NCI-H748 treated with DMSO at 0.1 percent for 48 hours (cell line): ENCODE measurements at regions not wholly inside any gene's neighbourhood (a gene's known extent, or its start where the extent isn't known, plus 50 kb on each side); places are given as distances from the start of the nearest gene placed in this dataset.
A peak's percentile ranks its signal among the peaks of the same experiment; 100 is the strongest.
"Not testable (repeated sequence)": the region's sequence is repeated elsewhere in the genome, so short reads cannot be mapped to it uniquely, and the experiment has no call there.

Source experiments
- DNase-seq: peaks from one replicate; lab custom pipeline; 2025; lab: John Stamatoyannopoulos, UW

- no peak for DNase-seq
Observed at GRCh38 chr6:128736780-128737179, 146.2 kb upstream of the LAMA2 start.

GRCh38 chr6:128731249-128732165 is 151.4 kb upstream of the LAMA2 start:
- peak; percentile 68 for DNase-seq

GRCh38 chr6:128727500-128727899 is 155.4 kb upstream of the LAMA2 start:
- DNase-seq: no peak

- no peak for DNase-seq
Observed at GRCh38 chr6:128725271-128726233, 157.4 kb upstream of the LAMA2 start.

- no peak for DNase-seq
Observed at GRCh38 chr6:128724738-128725137, 158.2 kb upstream of the LAMA2 start.

DNA sequence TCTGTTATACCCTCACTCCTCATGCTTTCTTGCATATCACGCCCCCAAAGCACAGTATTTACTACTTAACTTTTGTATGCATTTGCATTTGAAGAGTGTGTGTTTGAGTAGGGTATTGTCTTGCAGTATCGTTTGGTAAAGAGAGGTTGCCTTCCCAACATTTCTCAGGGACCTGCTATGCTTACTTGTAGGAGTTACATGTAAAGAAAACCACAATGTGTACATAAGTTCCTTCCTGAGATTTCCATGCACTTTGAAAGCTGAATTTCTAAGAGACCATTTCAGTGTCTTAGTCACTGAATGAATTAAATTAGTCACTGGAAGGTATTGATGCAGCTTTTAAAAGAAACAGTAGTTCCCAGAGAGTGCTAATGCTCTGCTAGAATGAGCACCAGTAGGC is 159.3 kb upstream of the LAMA2 start:
- no peak for DNase-seq

- no peak for DNase-seq
Observed at GRCh38 chr6:128720891-128721290, 162.0 kb upstream of the LAMA2 start.

DNA sequence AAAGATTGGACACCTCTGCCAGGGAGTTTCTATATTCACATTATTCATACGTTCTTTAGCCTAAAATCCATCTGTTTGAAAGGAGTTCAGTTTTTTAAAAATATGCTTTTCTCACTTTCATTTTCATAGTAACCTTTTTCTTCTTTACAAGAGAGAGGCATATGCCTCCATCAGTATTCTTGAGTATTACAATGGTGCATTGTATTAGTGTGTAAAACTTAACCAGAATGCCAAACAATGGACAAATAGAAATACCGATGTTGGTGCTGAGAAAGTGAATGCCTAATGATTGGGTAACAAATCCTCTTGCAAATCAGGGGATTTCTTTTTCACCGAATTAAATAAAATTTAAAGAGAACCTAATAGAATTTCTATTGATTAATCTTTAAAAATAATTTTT is 163.2 kb upstream of the LAMA2 start:
- DNase-seq: no peak

- no peak for DNase-seq
Observed at GRCh38 chr6:128713461-128713860, 169.5 kb upstream of the LAMA2 start.

DNA sequence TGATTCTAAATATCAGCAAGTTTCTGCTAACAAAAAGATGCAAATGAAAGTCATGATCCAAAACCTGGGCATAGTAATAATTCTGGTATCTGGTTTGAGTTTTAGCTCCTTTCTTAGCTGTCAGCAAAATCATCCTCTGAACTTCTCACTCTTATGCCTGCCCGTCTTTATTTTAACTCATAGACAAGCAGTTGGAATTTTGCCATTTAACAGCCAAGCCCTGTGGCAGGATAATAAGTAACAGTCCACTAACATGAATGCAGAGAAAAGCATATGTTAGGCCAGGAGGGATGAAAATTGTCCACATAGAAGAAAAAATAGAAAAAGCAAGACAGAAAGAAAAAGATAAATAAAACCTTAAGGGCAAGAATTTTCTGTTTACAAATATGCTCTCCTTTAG is 170.0 kb upstream of the LAMA2 start:
- DNase-seq: no peak

- DNase-seq: no peak
Observed at GRCh38 chr6:128711149-128711548, 171.8 kb upstream of the LAMA2 start.

- DNase-seq: no peak
Observed at GRCh38 chr6:128710315-128710714, 172.6 kb upstream of the LAMA2 start.

DNA sequence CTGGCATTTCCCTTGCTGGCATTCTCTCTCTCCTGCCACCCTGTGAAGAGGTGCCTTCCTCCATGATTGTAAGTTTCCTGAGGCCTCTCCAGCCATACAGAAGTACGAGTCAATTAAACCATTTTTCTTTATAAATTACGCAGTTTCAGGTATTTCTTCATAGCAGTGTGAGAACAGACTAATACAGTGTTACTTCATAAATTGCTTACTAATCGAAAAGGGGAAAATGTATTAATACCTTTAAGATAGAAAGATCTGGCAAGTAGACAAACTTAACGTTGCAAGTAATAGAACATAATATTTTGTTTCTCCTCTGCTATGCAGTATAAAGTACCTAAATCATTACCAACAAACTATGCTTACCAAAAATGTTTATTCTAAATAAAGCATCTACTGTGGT is 178.3 kb upstream of the LAMA2 start:
- DNase-seq: no peak

DNA sequence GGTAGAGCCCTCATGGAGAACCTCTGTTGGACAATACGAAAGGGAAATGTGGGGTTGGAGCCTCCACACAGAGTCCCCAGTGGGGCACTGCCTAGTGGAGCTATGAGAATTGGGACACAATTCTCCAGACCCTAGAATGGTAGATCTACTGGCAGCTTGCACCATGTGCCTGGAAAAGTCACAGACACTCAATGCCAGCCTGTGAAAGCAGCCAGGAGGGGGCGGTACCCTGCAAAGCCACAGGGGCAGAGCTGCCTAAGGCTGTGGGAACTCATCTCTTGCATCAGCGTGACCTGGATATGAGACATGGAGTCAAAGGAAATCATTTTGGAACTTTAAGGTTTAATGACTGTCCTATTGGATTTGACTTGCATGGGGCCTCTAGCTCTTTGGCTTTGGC is 179.1 kb upstream of the LAMA2 start:
- not testable (repeated sequence) for DNase-seq

GRCh38 chr6:128696691-128697689 is 176.6 kb upstream of the PTPRK start:
- DNase-seq: no peak

DNA sequence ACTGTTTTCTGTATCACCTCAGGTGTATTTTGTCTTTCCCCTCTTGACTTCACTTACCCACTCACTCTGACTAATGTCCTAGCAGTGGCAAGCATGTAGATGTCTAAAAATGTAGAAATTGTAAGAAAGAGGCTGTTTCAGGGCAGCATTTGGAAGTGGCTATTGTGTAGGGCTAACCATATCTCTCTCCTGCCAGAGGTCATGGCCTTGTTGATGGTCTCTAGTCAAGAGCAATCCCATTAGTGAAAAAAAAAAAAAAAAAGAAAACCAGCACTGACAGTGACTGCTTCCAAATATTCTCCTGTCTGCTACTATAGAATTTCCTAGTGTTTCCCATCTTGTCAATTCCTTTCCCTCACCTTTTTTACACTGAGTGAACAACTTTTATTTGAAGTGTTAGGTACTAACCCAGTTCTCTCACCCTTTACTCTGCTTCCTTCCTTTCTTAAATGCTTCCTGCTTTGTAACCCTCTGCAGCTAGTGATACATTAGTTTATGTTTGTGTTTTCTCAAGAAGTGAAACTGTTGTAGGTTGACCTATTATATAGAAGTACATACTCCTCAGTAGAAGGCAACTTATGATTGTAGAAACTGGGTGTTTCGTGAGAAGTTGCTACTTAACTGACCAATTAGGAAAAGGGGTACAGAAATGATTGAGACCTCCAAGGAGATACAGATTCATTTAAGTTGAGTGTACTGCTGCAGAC is 174.1 kb upstream of the PTPRK start:
- no peak for DNase-seq

DNA sequence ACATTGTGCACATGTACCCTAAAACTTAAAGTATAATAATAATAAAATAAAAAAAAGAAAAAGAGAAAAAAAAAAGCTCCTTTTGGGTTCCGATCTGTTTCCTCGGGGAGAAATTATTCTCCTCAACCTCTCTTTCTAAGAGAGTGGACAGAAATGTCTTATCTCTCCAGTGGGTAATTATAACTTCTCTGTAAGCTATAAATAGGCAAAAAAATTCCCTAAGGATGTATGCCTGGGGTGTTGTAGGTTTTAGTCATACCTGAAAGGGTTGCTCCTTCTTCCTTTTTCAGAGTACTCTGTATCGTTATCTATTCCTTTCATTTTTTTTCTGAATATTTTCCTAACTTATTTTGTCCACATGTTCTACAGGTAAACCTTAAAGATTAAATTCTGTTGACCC is 169.7 kb upstream of the PTPRK start:
- no peak for DNase-seq

GRCh38 chr6:128686084-128686483 is 165.7 kb upstream of the PTPRK start:
- DNase-seq: no peak

DNA sequence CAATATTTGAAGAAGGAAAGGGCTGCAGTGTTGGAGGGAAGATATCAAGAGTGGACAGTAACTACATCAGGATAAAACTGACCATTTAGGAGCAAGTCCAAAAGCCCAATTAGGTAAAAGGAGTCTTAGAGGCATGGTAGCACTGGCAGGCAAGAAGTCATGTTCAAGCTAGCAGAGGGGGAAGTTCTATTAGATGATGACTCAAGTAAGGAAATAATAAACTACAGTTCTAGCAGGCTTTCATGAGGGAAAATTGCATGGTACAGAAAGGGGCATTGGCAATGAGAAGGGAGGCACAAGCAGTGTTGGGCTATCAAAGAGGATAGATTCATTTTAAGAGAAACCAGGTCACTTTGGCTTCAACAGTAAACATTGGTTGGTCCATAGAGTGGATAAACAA is 156.1 kb upstream of the PTPRK start:
- DNase-seq: no peak

GRCh38 chr6:128672023-128672422 is 151.6 kb upstream of the PTPRK start:
- DNase-seq: no peak

DNA sequence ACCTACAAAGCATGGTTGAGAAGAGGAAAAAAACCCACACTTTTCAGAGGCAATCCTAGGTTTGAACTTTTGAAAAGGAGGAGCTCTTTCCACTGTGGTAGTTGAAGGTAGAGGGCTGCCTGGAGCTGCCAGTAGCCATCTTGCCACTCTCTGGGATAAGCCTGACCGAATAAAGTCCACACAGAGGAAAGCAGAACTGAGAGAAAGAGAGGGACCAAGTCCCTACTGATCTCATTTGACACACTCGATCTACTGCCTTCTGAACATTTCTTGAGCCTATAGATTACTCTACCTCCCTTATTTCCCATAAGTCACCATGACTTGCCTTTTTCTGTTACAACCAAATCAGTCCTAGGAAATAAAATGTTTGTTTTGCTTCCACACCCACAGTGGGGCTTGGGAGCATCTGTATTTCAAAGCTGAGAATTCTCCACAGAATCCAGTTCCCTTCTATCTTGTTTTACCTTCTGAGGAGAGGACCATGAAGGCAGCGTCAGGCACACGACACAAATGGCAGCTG is 147.0 kb upstream of the PTPRK start:
- DNase-seq: no peak
